ENCODE measurements at regions not wholly inside any gene's neighbourhood (a gene's known extent, or its start where the extent isn't known, plus 50 kb on each side); places are given as distances from the start of the nearest gene placed in this dataset.

DNA sequence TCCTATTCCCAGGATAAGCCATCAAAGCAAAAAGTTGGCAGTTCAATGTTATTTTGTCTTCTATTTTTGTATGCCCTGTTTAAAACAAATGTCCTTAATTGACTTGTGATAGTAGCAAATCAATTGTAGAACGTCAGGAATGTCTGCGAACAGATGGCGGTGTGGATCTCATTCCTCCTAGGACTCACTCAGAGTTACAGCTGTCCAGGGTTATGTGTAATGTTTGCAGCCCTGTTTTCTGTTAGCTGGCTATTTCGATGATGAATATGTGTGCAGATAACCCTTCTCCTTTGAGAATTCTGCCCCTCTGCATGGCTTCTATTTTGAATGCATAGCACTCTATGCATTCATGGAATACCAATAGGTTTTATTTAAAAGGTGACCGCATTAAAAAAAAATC, 1248.0 kb upstream of the CNTN5 start:
- TF ChIP-seq, protein P1, sequence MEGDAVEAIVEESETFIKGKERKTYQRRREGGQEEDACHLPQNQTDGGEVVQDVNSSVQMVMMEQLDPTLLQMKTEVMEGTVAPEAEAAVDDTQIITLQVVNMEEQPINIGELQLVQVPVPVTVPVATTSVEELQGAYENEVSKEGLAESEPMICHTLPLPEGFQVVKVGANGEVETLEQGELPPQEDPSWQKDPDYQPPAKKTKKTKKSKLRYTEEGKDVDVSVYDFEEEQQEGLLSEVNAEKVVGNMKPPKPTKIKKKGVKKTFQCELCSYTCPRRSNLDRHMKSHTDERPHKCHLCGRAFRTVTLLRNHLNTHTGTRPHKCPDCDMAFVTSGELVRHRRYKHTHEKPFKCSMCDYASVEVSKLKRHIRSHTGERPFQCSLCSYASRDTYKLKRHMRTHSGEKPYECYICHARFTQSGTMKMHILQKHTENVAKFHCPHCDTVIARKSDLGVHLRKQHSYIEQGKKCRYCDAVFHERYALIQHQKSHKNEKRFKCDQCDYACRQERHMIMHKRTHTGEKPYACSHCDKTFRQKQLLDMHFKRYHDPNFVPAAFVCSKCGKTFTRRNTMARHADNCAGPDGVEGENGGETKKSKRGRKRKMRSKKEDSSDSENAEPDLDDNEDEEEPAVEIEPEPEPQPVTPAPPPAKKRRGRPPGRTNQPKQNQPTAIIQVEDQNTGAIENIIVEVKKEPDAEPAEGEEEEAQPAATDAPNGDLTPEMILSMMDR (IDR thresholded peaks at IDR 0.05 in 8 of 11, conservative IDR thresholded peaks at IDR 0.05 in 3 of 11), result no peak
- no peak for TF ChIP-seq POLR2A (IDR thresholded peaks at IDR 0.05)
